IPS-20b (cell line): ENCODE measurements at regions not wholly inside any gene's neighbourhood (a gene's known extent, or its start where the extent isn't known, plus 50 kb on each side); places are given as distances from the start of the nearest gene placed in this dataset.

ENCODE experiments used
- H3K27ac ChIP-seq: one replicate; pipeline ENCODE4 v1.5.1; 2013; ENCODE audit warnings: low read length
- H3K27me3 ChIP-seq: 2 replicates; pipeline ENCODE4 v1.6.1; 2013; ENCODE audit warnings: mild to moderate bottlenecking, low read length, inconsistent platforms; ENCODE audit not compliant: insufficient read depth
- H3K36me3 ChIP-seq: 2 replicates; pipeline ENCODE4 v1.6.1; 2013; ENCODE audit warnings: low read depth, mild to moderate bottlenecking, inconsistent platforms, low read length, moderate library complexity; ENCODE audit not compliant: insufficient read depth
- H3K4me1 ChIP-seq: 2 replicates; pipeline ENCODE4 v1.6.1; 2013; ENCODE audit warnings: mild to moderate bottlenecking, control low read depth, inconsistent platforms, low read length, moderate library complexity; ENCODE audit not compliant: insufficient read depth
- H3K4me3 ChIP-seq: 2 replicates; pipeline ENCODE4 v1.5.1; 2013; ENCODE audit warnings: mild to moderate bottlenecking, low read length, inconsistent platforms
- H3K9ac ChIP-seq: 2 replicates; pipeline ENCODE4 v1.6.1; 2013; ENCODE audit warnings: low read depth, mild to moderate bottlenecking, inconsistent platforms, low read length, moderate library complexity
- H3K9me3 ChIP-seq: 2 replicates; pipeline ENCODE4 v1.6.1; 2013; ENCODE audit warnings: mild to moderate bottlenecking, low read depth, low read length, inconsistent platforms; ENCODE audit not compliant: insufficient read depth

DNA sequence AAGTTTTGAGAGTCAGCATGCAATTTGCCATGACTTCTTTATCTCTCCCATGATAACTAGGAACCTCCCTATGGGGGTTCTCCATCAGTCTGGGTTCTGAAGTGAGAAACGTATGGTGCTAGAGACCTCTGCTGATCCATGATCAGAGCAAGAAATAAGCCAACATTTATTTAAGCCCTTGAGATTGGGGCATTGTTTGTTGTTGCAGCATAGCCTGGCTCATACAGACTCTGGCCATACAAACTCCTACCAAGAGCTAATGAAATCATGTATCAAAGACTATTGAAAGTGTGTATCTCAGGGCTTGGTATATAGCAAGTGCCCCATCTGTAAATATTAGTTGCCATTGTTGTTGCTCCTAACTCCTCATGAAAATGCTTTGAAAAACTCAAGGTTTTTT is 233.9 kb downstream of the MAF start:
- Histone ChIP-seq H3K27ac (no peak overlapping the region), H3K4me1 (no peaks in the 10 kb centered on the region), H3K36me3 (no peaks in the 10 kb centered on the region), H3K9me3 (no peaks in the 10 kb centered on the region), H3K9ac (no peak overlapping the region), H3K4me3 (no peak overlapping the region), H3K27me3 (no peaks in the 10 kb centered on the region)

DNA sequence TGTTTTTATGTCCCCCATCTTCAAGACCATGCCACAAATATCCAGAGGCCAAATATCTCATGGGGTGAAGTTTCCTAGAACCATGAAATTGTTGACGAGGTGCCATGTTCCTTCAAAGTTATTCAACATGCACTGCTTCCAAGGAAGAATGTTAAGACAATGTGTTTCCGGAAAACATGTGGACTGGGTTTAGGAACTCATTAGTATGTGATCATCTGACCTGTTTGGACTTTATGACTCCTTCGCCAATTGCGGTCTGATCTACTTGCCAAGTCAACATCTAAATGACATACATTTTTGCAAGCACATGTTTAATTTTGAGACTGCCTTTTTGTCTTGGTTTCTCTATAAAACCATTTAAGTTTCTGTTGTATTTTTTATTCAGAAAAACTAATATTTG is 234.8 kb downstream of the MAF start:
- Histone ChIP-seq H3K36me3 (no peaks in the 10 kb centered on the region), H3K4me3 (no peak overlapping the region), H3K9ac (no peak overlapping the region), H3K27ac (no peak overlapping the region), H3K9me3 (no peaks in the 10 kb centered on the region), H3K27me3 (no peaks in the 10 kb centered on the region), H3K4me1 (no peaks in the 10 kb centered on the region)

DNA sequence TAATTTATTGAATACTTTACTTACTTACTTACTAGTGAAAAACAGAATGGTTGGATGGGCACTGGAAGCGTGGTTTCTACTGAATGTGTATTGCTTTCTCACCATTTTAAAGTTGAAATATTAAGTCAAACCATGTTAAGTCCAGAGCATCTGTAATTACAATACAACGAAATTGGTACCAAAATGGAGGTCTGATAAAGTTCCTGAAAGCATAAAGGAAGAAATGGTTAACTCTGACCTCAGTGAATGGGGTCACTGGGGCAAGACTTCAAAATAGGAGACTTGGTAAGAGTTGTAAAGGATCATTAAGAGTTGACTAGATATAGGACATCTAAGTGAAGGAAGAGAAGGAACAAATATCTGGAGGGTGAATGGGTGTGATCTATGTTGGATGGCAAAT is 237.1 kb downstream of the MAF start:
- no peaks in the 10 kb centered on the region for H3K9me3 ChIP-seq
- no peak overlapping the region for H3K4me3 ChIP-seq
- H3K27ac ChIP-seq: no peak overlapping the region
- no peaks in the 10 kb centered on the region for H3K4me1 ChIP-seq
- no peaks in the 10 kb centered on the region for H3K27me3 ChIP-seq
- no peaks in the 10 kb centered on the region for H3K36me3 ChIP-seq
- H3K9ac ChIP-seq: no peak overlapping the region

DNA sequence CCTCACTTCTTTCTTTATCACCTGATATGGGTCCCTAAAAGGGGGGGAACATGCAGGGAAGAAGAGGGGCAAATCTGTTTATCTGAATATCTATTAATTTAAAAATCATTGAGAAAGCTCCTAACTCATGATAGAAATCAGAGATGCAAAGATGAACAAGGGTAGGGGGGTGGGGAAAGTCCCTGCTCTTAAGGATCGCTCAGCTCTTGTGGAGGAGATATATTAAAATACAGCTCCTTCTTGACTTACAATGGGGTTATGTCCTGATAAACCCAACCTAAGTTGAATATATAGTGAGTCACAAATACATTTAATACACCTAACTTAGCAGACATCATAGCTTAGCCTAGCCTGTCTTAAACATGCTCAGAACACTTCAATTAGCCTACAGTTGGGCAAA is 237.5 kb downstream of the MAF start:
- Histone ChIP-seq H3K36me3 (no peaks in the 10 kb centered on the region), H3K4me3 (no peak overlapping the region), H3K9me3 (no peaks in the 10 kb centered on the region), H3K27me3 (no peaks in the 10 kb centered on the region), H3K4me1 (no peaks in the 10 kb centered on the region), H3K27ac (no peak overlapping the region), H3K9ac (no peak overlapping the region)

DNA sequence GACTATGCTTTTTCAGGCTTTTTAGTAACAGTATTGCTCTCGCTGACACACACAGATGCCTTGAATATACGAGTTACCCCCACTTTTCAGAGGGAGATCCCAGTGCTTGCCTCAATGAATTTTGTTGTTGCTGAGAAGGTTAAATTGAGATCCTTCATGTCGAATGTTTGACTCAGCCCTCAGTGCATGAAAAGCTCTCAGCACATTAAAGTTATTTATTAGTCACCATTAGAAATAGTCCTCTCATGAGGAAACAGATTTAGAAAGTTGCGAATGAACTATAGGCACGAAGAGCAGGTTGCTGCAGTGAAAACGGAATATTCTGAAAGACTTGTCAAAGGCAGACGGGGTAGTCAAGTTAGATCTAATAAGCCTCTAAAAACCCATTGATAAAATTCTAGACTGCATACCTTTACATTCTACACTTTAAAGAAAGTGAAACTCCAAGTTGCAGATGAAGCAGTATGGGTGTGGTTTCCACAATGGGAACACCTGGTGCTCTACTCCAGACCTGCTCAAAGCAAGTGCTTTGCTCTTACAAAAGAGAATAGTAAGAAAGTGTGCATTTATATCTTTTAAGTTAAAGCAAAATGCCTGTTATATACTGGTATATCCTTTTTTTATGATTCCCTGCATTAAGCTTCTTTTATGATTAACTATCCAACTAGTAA is 238.1 kb downstream of the MAF start:
- no peak overlapping the region for H3K27ac ChIP-seq
- H3K9me3 ChIP-seq: no peaks in the 10 kb centered on the region
- H3K27me3 ChIP-seq: no peaks in the 10 kb centered on the region
- no peak overlapping the region for H3K4me3 ChIP-seq
- no peaks in the 10 kb centered on the region for H3K4me1 ChIP-seq
- no peaks in the 10 kb centered on the region for H3K36me3 ChIP-seq
- no peak overlapping the region for H3K9ac ChIP-seq

DNA sequence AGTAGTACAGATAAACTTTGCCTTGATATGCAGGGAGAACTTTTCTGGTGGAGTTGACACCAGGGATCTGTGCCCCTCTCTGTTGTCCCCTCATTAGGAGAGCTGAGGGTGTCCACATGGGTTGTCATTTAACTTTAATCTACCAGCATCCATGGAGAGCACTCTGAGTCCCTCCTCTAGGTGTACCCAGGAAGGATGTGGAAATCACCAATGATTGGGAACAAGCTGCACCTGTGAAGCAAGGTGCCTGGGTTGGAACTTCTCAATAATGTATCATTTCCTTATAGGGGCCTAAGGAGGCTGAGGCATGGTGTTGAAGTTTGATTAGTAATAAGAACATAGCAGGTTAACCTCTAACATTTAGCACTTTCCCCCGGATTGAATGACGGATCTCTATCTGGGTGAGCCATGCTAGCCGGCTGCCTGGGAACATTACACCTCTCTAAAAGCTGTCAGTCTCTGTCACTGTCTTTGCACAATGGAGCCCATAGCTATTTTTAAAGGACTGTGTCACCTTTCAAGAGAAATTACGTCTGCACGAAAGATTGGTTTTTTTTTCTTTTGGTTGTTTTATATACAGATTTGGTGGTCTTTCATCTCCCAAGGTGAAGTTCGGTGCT is 239.3 kb downstream of the MAF start:
- H3K36me3 ChIP-seq: no peaks in the 10 kb centered on the region
- no peak overlapping the region for H3K27ac ChIP-seq

DNA sequence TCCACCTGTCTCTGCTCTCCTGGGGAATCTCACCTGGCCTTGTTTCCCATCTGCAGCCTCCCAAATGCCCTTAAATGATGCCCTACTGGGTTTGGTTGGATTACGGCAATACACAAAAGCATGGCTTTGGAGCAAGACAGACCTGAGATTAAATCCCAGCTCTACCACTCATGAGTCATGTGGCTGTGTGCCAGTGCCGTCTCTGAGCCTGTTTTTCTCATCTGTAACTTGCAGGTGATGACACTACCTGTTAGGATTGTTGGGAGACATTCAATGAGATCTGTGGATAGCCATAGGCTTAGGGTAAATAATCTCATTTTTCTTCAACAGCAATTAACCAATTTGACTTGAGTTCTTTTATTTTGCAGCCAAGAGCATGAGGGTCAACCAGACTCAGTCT is 240.3 kb downstream of the MAF start:
- H3K4me1 ChIP-seq: no peaks in the 10 kb centered on the region
- no peak overlapping the region for H3K27ac ChIP-seq
- no peaks in the 10 kb centered on the region for H3K9me3 ChIP-seq
- no peaks in the 10 kb centered on the region for H3K27me3 ChIP-seq
- no peaks in the 10 kb centered on the region for H3K36me3 ChIP-seq
- no peak overlapping the region for H3K9ac ChIP-seq
- no peak overlapping the region for H3K4me3 ChIP-seq

More for the DNA sequence above, 239.3 kb downstream of the MAF start:
- no peak overlapping the region for H3K9ac ChIP-seq
- no peaks in the 10 kb centered on the region for H3K4me1 ChIP-seq
- H3K9me3 ChIP-seq: no peaks in the 10 kb centered on the region
- H3K4me3 ChIP-seq: no peak overlapping the region
- no peaks in the 10 kb centered on the region for H3K27me3 ChIP-seq

DNA sequence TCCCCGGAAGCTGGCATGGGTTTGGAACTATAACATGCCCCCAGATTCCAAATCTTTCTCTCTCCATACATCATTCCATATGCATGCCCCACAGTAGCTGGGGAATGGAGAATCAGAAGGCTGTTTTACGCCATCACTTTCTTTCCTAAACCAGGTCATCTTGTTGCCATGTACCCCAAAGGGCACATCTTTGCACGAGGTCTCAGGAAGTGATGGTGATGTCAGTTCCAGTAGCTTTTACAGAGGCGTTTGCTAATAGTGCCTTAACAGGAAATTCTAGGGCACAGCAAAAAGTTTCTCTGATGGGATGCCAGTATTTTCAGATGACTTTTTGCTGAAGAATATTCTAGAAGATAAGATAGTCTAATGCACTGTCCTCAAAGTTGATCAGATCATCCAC is 241.5 kb downstream of the MAF start:
- Histone ChIP-seq H3K4me1 (no peaks in the 10 kb centered on the region), H3K27me3 (no peaks in the 10 kb centered on the region), H3K27ac (no peak overlapping the region), H3K9me3 (no peaks in the 10 kb centered on the region), H3K4me3 (no peak overlapping the region), H3K9ac (no peak overlapping the region), H3K36me3 (no peaks in the 10 kb centered on the region)

DNA sequence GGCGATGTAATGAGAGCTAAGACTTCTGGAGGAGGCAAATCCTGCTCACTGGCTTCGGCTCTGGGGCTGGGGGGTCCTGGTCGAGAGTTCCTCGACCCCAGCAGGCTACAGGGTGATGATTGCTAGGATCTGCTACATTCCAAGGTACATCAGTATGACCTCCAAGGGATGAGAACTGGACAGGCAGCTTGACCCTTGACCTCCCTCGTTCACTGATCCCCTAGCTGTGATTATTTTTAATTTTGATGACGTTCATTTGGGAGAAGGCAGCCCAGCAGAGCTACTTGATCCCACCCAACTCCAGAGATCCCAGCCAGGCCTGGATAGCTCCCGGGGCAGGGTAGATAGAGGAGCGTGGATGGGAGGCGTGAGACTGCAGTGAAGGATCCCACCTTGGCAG is 242.3 kb downstream of the MAF start:
- H3K27me3 ChIP-seq: no peaks in the 10 kb centered on the region
- H3K4me3 ChIP-seq: no peak overlapping the region
- no peaks in the 10 kb centered on the region for H3K36me3 ChIP-seq
- no peaks in the 10 kb centered on the region for H3K9me3 ChIP-seq
- H3K27ac ChIP-seq: no peak overlapping the region
- H3K4me1 ChIP-seq: no peaks in the 10 kb centered on the region
- H3K9ac ChIP-seq: no peak overlapping the region

DNA sequence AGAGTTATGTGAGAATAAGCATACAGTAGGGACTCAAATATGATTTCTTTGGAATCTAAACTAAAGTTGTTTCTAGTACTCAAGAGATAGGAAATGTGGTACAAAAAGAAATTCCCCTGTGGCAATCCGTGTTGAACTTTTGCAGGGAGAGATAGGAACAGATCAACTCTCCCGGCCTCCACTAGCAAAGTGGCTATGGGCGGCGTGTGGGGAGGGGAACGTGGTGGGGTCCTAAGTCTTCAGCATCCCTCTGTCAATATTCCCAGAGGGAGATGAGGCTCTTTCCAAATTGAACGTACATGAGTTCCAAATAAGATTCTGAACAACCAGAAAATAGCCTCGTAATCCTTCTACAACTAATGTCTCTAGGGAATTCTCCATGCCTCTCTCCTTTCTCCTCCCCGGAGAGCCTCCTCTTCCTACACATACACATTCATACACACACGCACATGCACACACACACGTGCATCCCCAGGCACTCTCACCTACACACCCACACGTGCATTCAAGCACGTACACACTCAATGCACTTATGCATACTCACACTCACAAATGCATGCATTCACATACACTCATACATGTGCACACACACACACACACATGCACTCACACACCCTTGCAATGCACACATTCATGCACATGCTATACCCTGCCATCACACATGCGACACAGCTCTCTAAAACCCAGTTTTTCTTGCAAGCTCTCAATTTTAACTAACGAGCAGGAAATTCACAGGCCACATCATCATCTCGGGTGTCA is 244.8 kb downstream of the MAF start:
- peaks cover 2% of the 10 kb centered on the region; the same call in 1 of the 2 replicates for H3K4me1 ChIP-seq
- no peaks in the 10 kb centered on the region for H3K27me3 ChIP-seq
- H3K9me3 ChIP-seq: no peaks in the 10 kb centered on the region; the same call in 1 of the 2 replicates
- H3K4me3 ChIP-seq: no peak overlapping the region
- H3K27ac ChIP-seq: no peak overlapping the region
- H3K36me3 ChIP-seq: no peaks in the 10 kb centered on the region
- H3K9ac ChIP-seq: no peak overlapping the region

DNA sequence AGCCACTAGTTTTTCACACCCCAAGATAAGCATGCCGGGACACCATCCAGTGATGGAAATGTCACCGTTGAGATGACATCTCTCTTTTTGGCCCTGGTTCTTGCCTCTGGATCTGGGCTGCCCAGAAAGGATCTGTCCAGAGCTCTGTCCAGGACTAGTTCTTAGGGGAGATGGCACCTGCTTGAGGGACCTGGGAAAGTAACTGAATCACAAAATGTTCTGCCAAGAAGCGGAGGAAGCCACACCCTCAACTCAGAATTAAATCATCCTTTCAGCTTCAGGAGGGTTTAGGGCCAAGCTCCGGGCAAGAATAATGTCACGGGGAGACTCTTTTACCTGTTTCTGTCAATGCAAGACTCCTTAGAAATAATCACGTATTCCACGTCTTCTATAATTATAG is 248.6 kb downstream of the MAF start:
- no peaks in the 10 kb centered on the region for H3K27me3 ChIP-seq

DNA sequence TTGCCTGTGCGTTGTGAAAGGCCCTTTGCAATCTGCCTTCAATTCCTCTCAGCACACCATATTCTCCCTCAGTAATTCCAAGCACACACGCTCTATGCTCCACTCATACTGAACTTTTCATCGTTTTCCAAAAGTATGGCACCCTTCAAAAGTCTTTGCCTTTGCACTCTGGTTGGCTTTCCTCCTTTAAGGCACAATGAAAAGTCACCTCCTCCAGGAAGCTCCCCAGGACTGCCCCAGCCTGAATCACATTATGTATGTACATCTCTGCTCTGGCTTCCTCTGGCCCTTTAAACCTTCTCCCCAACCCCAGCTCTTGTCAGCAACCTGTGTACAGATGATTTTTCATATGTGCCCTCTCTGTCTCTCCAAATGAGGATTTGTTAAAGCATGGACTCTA is 250.7 kb downstream of the MAF start:
- H3K36me3 ChIP-seq: no peaks in the 10 kb centered on the region
- no peaks in the 10 kb centered on the region for H3K27me3 ChIP-seq
- no peak overlapping the region for H3K4me3 ChIP-seq
- H3K27ac ChIP-seq: no peak overlapping the region
- peaks cover 24% of the 10 kb centered on the region; the same call in 1 of the 2 replicates for H3K4me1 ChIP-seq
- no peaks in the 10 kb centered on the region; the same call in 1 of the 2 replicates for H3K9me3 ChIP-seq
- H3K9ac ChIP-seq: no peak overlapping the region

More for the DNA sequence above, 248.6 kb downstream of the MAF start:
- H3K36me3 ChIP-seq: no peaks in the 10 kb centered on the region
- H3K4me3 ChIP-seq: no peak overlapping the region
- H3K9me3 ChIP-seq: no peaks in the 10 kb centered on the region; the same call in 1 of the 2 replicates
- H3K27ac ChIP-seq: no peak overlapping the region
- H3K4me1 ChIP-seq: peaks cover 16% of the 10 kb centered on the region; the same call in 1 of the 2 replicates
- H3K9ac ChIP-seq: no peak overlapping the region
